ENCODE measurements at regions not wholly inside any gene's neighbourhood (a gene's known extent, or its start where the extent isn't known, plus 50 kb on each side); places are given as distances from the start of the nearest gene placed in this dataset.

DNA sequence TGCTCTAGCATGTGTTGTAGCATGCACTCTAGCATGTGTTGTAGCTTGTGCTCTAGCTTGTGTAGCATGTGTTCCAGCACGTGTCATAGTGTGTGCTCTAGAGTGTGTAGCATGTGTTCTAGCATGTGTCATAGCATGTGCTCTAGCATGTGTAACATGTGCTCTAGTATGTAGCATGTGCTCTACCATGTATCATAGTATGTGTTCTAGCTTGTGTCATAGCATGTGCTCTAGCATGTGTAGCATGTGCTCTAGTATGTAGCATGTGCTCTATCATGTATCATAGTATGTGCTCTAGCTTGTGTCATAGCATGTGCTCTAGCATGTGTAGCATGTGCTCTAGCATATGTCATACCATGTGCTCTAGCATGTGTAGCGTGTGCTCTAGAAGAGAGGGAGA, 255.3 kb downstream of the ICE1 start:
- H3K27me3 ChIP-seq (replicated peaks) = no peaks in the 10 kb centered on the region
- no peaks in the 10 kb centered on the region for H3K36me3 ChIP-seq (replicated peaks)
- in situ Hi-C loops (cut with HindIII; ENCODE audit: low pct_ligation_motif_present, low sequenced_read_pairs) = no loop called here
- no peak for DNase-seq
- no peak overlapping the region for H3K27ac ChIP-seq
- no peak overlapping the region for H3K4me3 ChIP-seq (ENCODE audit: low read depth, low read length)
- no peak for TF ChIP-seq CTCF (IDR thresholded peaks at IDR 0.05; ENCODE audit: low read depth, low read length, missing control alignments)

- Histone ChIP-seq H3K27me3 (replicated peaks) (no peaks in the 10 kb centered on the region), H3K4me3 (ENCODE audit: low read depth, low read length) (no peak overlapping the region), H3K36me3 (replicated peaks) (no peaks in the 10 kb centered on the region), H3K27ac (no peak overlapping the region)
- in situ Hi-C loops (cut with HindIII; ENCODE audit: low pct_ligation_motif_present, low sequenced_read_pairs) = no loop called here
- TF ChIP-seq CTCF (IDR thresholded peaks at IDR 0.05; ENCODE audit: low read depth, low read length, missing control alignments) = no peak
- DNase-seq = no peak
These were observed 253.7 kb downstream of the ICE1 start for GRCh38 chr5:5676218-5676617.

DNA sequence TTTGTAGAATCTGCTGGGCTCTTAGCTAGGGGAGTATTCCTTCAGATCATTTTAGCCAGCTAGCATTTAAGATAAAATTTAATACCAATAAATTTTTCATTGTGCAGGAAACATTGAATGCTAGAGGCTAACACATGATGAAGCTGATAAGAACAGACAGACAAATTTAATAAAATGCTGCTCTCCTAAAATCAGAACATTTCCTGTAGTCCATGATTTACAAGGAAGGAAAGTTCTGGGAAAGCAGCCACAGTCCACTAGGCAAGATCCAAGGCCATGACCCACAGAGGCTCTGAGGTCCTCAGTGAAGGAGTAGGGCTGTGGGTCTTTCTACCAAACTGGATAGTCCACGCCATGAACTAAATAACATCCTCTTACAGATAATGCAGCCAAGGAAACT, 253.0 kb downstream of the ICE1 start:
- in situ Hi-C loops (cut with HindIII; ENCODE audit: low pct_ligation_motif_present, low sequenced_read_pairs) = no loop called here
- TF ChIP-seq CTCF (IDR thresholded peaks at IDR 0.05; ENCODE audit: low read depth, low read length, missing control alignments) = no peak

DNA sequence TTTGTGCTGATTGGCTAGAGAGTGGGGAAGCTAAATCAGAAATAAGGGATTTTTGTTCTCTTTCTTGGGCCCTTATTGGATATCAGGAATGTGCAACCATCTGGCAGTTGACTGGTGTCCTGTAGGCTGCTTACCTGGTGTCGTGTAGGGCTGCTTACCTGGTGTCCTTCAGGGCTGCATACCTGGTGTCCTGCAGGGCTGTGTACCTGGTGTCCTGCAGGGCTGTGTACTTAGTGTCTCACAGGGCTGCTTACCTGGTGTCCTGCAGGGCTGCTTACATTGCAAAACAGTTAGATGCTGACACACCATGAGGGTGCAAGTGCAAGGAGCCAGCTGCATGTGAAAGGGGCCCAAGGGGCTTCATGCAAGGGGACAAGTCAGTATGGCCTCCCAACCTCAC, 249.3 kb downstream of the ICE1 start:
- no peak overlapping the region for H3K4me3 ChIP-seq (ENCODE audit: low read depth, low read length)
- H3K36me3 ChIP-seq (replicated peaks) = no peaks in the 10 kb centered on the region
- H3K27ac ChIP-seq = no peak overlapping the region
- DNase-seq = no peak
- in situ Hi-C loops (cut with HindIII; ENCODE audit: low pct_ligation_motif_present, low sequenced_read_pairs) = no loop called here
- H3K27me3 ChIP-seq (replicated peaks) = no peaks in the 10 kb centered on the region
- TF ChIP-seq CTCF (IDR thresholded peaks at IDR 0.05; ENCODE audit: low read depth, low read length, missing control alignments) = no peak

More for the DNA sequence above, 253.0 kb downstream of the ICE1 start:
- no peak for DNase-seq
- no peak overlapping the region for H3K27ac ChIP-seq
- no peak overlapping the region for H3K4me3 ChIP-seq (ENCODE audit: low read depth, low read length)
- no peaks in the 10 kb centered on the region for H3K27me3 ChIP-seq (replicated peaks)
- H3K36me3 ChIP-seq (replicated peaks) = no peaks in the 10 kb centered on the region

DNA sequence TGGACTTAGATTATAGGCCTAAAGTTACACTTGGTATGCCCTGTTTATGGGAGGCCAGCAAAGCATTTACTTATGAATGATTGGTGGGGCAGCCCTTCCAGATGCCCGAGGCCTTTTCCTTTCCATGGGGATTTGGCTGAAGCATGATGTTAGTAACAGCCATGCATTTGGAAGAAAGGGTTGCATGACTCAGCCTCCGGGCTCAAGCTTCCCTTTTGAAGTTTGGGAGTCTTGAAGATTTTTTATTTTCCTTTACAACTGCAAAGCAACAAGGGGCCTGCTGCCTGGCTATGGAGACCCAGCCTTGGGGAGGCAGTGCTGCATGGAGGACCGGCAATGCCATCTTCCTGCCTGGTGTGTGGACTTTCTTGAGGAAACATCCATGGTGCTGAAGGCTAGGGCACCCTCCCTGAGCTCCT, 244.7 kb downstream of the ICE1 start:
- DNase-seq = no peak
- Histone ChIP-seq H3K27ac (no peak overlapping the region), H3K4me3 (ENCODE audit: low read depth, low read length) (no peak overlapping the region), H3K27me3 (replicated peaks) (no peaks in the 10 kb centered on the region), H3K36me3 (replicated peaks) (no peaks in the 10 kb centered on the region)
- in situ Hi-C loops (cut with HindIII; ENCODE audit: low pct_ligation_motif_present, low sequenced_read_pairs) = no loop called here
- no peak for TF ChIP-seq CTCF (IDR thresholded peaks at IDR 0.05; ENCODE audit: low read depth, low read length, missing control alignments)

DNA sequence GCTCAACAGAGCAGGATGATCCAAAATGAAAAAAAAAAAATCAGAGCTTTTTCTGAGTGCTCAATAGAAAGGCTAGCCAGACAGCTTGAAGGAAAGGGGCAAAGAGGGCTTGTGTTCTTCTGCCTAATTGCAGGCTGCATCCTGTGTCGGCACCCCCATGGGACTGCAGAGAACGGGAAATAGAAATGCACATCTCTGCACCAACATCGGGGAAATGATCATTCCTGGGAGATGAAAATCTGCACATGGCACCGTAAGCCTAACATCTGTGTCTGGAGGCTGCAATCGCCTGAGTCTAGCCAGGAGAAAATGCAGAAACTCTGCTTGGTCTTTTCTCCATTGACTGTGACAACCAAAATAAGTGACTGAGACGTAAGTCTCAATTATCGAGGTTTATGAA, 243.9 kb downstream of the ICE1 start:
- no peak for TF ChIP-seq CTCF (IDR thresholded peaks at IDR 0.05; ENCODE audit: low read depth, low read length, missing control alignments)
- H3K4me3 ChIP-seq (ENCODE audit: low read depth, low read length) = no peak overlapping the region
- in situ Hi-C loops (cut with HindIII; ENCODE audit: low pct_ligation_motif_present, low sequenced_read_pairs) = no loop called here
- no peaks in the 10 kb centered on the region for H3K27me3 ChIP-seq (replicated peaks)
- H3K36me3 ChIP-seq (replicated peaks) = no peaks in the 10 kb centered on the region
- DNase-seq = no peak
- H3K27ac ChIP-seq = no peak overlapping the region
